Stomach (tissue), 8 donors: ENCODE measurements at regions not wholly inside any gene's neighbourhood (a gene's known extent, or its start where the extent isn't known, plus 50 kb on each side); places are given as distances from the start of the nearest gene placed in this dataset.

Experiments
- DNase-seq, 2 donors: peaks; one replicate each; pipeline versions ENCODE4 v3.0.0 to v3.0.0-alpha.2; 2013 to 2019
- H3K27ac ChIP-seq, 5 donors: fragments of 200-600 bp in 4 of 5; sonication (generic) in 4 of 5; one replicate each; pipeline ENCODE4 v1.5.1; 2013 to 2019; ENCODE audit warnings: mild to moderate bottlenecking in 1 of 5, moderate library complexity in 1 of 5
- H3K27me3 ChIP-seq, 3 donors: fragments of 200-600 bp; sonication (generic); one replicate each; pipeline ENCODE4 v1.5.1; 2017 to 2019; ENCODE audit warnings: mixed run types in 1 of 3
- H3K36me3 ChIP-seq, 4 donors: fragments of 200-600 bp; sonication (generic); 1 replicate in 3 of 4; 2 replicates in 1 of 4; pipeline ENCODE4 v1.5.1; 2016 to 2019
- H3K4me1 ChIP-seq, 4 donors: fragments of 200-600 bp; sonication (generic); one replicate each; pipeline ENCODE4 v1.5.1; 2016 to 2019
- H3K4me3 ChIP-seq, 4 donors: fragments of 200-600 bp; sonication (generic) in 3 of 4; one replicate each; pipeline ENCODE4 v1.5.1; 2016 to 2019; ENCODE audit warnings: mild to moderate bottlenecking in 1 of 4
- H3K9me3 ChIP-seq, 4 donors: fragments of 200-600 bp; sonication (generic); one replicate each; pipeline ENCODE4 v1.5.1; 2016 to 2019
- EP300 ChIP-seq: sonication (generic); formaldehyde crosslinking; IDR thresholded peaks from one replicate; pipeline ENCODE4 v1.6.1; 2017; ENCODE audit warnings: antibody characterized with exemption
- POLR2A ChIP-seq, 4 donors: fragments of 450-650 bp; IDR thresholded peaks; one replicate each; pipeline ENCODE4 v1.6.1; 2016; ENCODE audit warnings: antibody characterized with exemption in 4 of 4, control low read depth in 2 of 4, mild to moderate bottlenecking in 1 of 4, moderate library complexity in 1 of 4
- POLR2AphosphoS5 ChIP-seq, 3 donors: sonication (generic); formaldehyde crosslinking; IDR thresholded peaks; one replicate each; pipeline ENCODE4 v1.6.1; 2016; ENCODE audit warnings: antibody characterized with exemption in 3 of 3
- WGBS, 5 donors: extraction: QIAGEN DNeasy Blood & Tissue Kit in 3 of 5; methylation state at CpG; one replicate each; pipeline versions ENCODE4 v1.1.5 to v1.1.7; 2013 to 2018; 5-methylcytosine and 5-hydroxymethylcytosine counted together
- intact Hi-C: fragments of 100-400 bp; cut with DNase I; formaldehyde crosslinking; loops from one replicate; pipeline ENCODE4 v1.15.1; 2023; ENCODE audit warnings: low total_unique reads
- TF ChIP-seq, protein P1 (sequence below), 7 experiments: fragments of 450-650 bp in 4 of 7; fragments of 200-600 bp in 3 of 7; sonication (generic) in 3 of 7; IDR thresholded peaks; one replicate each; pipeline ENCODE4 v1.5.1; 2016 to 2019; ENCODE audit warnings: antibody characterized with exemption in 7 of 7, control low read depth in 2 of 7, mild to moderate bottlenecking in 1 of 7
- donor health status: healthy with polysubstance abuse.
- donor health status: Bipolar disorder and iron deficiency.
- donor health status: healthy.

DNA sequence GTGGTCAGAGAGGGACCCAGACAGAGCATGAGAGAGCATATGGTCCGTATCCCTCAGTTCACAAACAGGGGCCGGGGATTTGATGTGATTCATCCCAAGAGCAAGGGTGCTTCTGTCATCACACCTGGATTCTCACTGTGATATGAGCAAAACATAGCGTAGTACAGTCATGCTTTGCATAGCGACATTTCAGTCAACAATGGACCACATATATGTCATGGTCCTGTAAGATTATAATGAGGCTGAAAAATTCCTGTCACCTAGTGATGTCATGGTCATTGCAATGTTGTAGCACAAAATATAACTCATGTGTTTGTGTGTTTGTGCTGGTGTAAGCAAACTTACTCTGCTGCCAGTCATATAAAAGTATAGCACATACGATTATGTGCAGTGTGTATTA, 207.4 kb upstream of the CDH13 start:
- WGBS, 5 donors = 88 to 92% (median 88%) methylated on average over 5 of the region's 5 CpGs
- DNase-seq = no peak
- no peak overlapping the region for H3K4me3 ChIP-seq
- H3K27ac ChIP-seq = no peak overlapping the region
- no peaks in the 10 kb centered on the region for H3K27me3 ChIP-seq
- intact Hi-C loops = no loop called here
- no peak for TF ChIP-seq POLR2A (IDR thresholded peaks at IDR 0.05)
- TF ChIP-seq, protein P1, sequence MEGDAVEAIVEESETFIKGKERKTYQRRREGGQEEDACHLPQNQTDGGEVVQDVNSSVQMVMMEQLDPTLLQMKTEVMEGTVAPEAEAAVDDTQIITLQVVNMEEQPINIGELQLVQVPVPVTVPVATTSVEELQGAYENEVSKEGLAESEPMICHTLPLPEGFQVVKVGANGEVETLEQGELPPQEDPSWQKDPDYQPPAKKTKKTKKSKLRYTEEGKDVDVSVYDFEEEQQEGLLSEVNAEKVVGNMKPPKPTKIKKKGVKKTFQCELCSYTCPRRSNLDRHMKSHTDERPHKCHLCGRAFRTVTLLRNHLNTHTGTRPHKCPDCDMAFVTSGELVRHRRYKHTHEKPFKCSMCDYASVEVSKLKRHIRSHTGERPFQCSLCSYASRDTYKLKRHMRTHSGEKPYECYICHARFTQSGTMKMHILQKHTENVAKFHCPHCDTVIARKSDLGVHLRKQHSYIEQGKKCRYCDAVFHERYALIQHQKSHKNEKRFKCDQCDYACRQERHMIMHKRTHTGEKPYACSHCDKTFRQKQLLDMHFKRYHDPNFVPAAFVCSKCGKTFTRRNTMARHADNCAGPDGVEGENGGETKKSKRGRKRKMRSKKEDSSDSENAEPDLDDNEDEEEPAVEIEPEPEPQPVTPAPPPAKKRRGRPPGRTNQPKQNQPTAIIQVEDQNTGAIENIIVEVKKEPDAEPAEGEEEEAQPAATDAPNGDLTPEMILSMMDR (IDR thresholded peaks at IDR 0.05) = no peak
- no peak for TF ChIP-seq EP300
- no peak for TF ChIP-seq POLR2AphosphoS5 (IDR thresholded peaks at IDR 0.05)
- no peaks in the 10 kb centered on the region for H3K36me3 ChIP-seq
- peaks cover 0 to 3% (median 0%) of the 10 kb centered on the region in 4 donors for H3K9me3 ChIP-seq
- H3K4me1 ChIP-seq = no peaks in the 10 kb centered on the region

DNA sequence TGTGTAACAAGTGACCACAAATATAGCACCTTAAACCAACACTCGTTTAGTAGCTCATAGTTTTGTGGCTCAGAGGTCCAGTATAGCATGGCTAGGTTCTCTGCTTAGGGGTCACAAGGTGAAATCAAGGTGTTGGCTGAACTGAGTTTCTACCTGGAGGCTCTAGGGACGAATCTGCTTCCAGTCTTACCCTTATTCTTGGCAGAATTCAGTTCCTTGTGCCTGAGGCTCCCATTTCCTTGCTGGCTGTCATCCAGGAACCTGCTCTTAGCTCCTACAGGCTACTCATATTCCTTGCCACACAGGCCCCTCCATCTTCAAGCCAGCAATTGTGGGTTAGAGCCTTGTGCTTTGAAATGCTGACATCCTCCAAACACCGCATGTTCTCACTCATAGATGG, 212.3 kb upstream of the CDH13 start:
- no peak overlapping the region for H3K27ac ChIP-seq
- H3K4me3 ChIP-seq = no peak overlapping the region
- no peaks in the 10 kb centered on the region for H3K36me3 ChIP-seq
- no peaks in the 10 kb centered on the region for H3K4me1 ChIP-seq
- intact Hi-C loops = no loop called here
- no peak for DNase-seq
- no peaks in the 10 kb centered on the region for H3K9me3 ChIP-seq
- TF ChIP-seq, protein P1 (IDR thresholded peaks at IDR 0.05) = no peak
- TF ChIP-seq POLR2A (IDR thresholded peaks at IDR 0.05) = no peak
- no peak for TF ChIP-seq EP300
- no peak for TF ChIP-seq POLR2AphosphoS5 (IDR thresholded peaks at IDR 0.05)
- H3K27me3 ChIP-seq = peaks cover 0 to 3% (median 0%) of the 10 kb centered on the region in 3 donors
- 56 to 71% (median 63%) methylated on average over 3 of the region's 3 CpGs for WGBS, 5 donors

DNA sequence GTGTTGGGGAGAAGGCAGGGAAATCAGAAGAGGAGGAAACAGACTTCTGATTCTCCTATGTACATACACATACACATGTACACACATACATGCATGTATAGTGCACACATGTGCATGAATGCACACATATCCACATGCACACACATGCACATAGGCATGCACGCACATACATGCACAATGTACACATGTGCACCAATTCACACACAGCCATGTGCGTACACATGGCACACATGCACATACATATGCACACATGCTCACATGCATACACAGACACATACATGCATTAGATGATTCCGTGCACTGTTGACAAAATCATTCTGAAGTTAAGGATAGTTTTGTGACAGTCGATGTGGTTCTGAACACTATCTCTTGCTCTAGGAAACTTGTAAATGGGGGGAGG, 214.0 kb upstream of the CDH13 start:
- Histone ChIP-seq H3K27me3 (peaks cover 0 to 12% (median 0%) of the 10 kb centered on the region in 3 donors), H3K9me3 (no peaks in the 10 kb centered on the region), H3K4me3 (no peak overlapping the region), H3K4me1 (no peaks in the 10 kb centered on the region), H3K27ac (no peak overlapping the region), H3K36me3 (no peaks in the 10 kb centered on the region)
- TF ChIP-seq POLR2AphosphoS5 (IDR thresholded peaks at IDR 0.05) (no peak), EP300 (no peak), POLR2A (IDR thresholded peaks at IDR 0.05) (no peak)
- TF ChIP-seq, protein P1 (IDR thresholded peaks at IDR 0.05) = no peak
- 87 to 98% (median 91%) methylated on average over 4 of the region's 4 CpGs for WGBS, 5 donors
- intact Hi-C loops = no loop called here
- no peak for DNase-seq

DNA sequence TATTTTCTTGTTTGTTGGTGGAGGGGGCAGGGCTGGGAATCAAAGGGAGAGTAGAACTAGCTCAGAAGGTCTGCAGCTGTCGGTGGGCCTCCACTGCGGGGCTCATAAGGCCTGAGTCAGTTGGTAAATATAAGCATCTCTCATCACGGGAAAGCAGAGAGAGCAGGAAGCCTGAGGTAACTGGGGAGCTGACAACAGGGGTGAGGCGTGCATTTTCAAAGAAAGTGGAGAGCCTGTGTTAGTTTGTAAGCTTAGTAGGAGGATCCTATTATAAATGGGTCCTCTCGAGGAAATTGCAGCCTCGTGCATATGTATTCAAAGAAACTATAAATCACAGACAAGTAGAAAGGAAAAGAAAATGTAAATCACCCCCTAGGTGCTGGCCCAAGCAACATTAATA, 221.0 kb upstream of the CDH13 start:
- TF ChIP-seq, protein P1 (IDR thresholded peaks at IDR 0.05) = no peak
- TF ChIP-seq POLR2A (IDR thresholded peaks at IDR 0.05) (no peak), POLR2AphosphoS5 (IDR thresholded peaks at IDR 0.05) (no peak), EP300 (no peak)
- H3K27me3 ChIP-seq = peaks cover 0 to 9% (median 0%) of the 10 kb centered on the region in 3 donors
- no peak overlapping the region for H3K4me3 ChIP-seq
- DNase-seq = no peak
- intact Hi-C loops = no loop called here
- WGBS, 5 donors = 59 to 66% (median 64%) methylated on average over 6 of the region's 6 CpGs
- H3K36me3 ChIP-seq = no peaks in the 10 kb centered on the region
- H3K4me1 ChIP-seq = no peaks in the 10 kb centered on the region
- no peak overlapping the region for H3K27ac ChIP-seq
- no peaks in the 10 kb centered on the region for H3K9me3 ChIP-seq
